HG03571 (cell line): ENCODE measurements at regions not wholly inside any gene's neighbourhood (a gene's known extent, or its start where the extent isn't known, plus 50 kb on each side); places are given as distances from the start of the nearest gene placed in this dataset.

Source experiments
- ATAC-seq: cut with Tn5 transposase; IDR thresholded peaks from one replicate; pipeline ENCODE4 v1.9.1; 2021; ENCODE audit not compliant: unreplicated experiment

DNA sequence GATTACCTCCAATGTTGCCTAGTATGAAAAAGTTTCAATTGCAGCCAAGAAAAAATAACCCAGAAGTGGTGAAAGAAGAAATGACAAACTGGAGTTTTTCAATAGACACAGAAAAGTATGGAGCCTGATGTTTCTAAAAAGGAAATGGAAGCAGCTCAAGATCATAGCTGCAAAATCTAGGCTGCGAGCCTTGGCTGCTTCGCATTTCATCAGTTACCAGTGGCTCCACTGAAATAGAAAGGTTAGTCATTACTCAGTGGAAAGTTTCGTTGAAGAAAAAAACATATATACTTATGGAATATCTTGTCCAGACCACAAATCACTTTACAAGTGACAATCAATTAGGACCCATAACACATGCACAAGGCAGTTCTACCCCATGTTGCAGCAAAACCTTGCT, 206.8 kb upstream of the SOX9 start:
- ATAC-seq: no peak

DNA sequence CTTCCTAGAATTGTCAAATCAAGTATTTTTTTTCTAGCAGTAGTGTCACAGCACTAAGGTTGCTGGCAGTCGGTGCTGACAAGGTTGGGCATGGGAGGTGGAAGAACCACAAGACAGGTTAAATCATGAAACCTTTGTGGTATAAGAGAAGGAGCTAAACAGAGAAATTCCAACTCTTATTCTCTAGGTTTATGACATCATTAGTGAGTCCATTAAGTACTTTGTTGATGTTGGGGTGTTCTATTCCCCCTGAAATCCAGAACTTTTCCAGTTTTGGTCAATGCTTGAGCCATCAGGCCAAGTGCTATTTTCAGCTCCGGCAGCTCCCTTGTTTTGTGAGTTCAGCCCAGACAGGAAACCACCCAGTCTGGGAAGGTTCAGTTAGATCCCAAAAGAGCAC, 206.0 kb upstream of the SOX9 start:
- ATAC-seq: no peak

DNA sequence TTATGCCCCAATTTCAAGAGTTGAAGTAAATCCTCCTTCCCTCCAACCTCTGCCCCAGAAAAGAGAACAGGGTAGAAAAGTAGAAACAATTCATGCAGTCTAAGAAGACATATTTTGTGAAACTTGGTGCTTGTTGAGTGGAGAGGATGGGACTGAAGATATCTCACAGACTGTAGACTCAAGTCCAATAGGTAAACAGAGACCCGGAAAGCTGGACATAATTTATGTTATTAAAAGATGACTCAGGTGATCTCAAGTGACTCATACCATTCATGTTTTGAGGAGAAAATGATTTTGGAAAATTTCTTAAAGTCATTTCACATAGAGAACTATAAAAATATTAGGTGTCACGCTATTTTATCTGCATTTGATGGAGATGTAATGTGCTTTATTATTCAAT, 203.1 kb upstream of the SOX9 start:
- no peak for ATAC-seq

- no peak for ATAC-seq
Measured at GRCh38 chr17:71919186-71919585, 201.6 kb upstream of the SOX9 start.

GRCh38 chr17:71919896-71920295, 200.9 kb upstream of the SOX9 start:
- no peak for ATAC-seq

GRCh38 chr17:71921796-71922195, 199.0 kb upstream of the SOX9 start:
- ATAC-seq: no peak

DNA sequence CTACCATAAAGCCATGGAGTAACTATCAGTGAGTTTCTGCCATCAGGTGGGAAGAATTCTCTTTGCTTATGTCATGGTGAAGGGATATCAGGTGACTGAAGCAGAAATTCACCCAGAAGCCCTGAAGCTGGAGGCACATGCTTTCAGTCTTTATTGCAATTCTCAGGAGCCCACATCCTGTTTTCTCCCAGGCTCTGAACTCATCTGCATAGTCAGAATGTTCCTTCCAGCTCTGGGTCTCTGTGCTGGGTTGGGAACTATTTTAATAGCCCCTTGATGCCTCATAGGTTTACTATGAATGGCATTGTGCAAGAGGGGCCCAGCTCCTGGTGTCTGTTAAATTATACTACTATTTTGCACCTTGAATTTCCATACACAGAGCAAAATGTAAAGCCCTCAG, 198.4 kb upstream of the SOX9 start:
- ATAC-seq: no peak

DNA sequence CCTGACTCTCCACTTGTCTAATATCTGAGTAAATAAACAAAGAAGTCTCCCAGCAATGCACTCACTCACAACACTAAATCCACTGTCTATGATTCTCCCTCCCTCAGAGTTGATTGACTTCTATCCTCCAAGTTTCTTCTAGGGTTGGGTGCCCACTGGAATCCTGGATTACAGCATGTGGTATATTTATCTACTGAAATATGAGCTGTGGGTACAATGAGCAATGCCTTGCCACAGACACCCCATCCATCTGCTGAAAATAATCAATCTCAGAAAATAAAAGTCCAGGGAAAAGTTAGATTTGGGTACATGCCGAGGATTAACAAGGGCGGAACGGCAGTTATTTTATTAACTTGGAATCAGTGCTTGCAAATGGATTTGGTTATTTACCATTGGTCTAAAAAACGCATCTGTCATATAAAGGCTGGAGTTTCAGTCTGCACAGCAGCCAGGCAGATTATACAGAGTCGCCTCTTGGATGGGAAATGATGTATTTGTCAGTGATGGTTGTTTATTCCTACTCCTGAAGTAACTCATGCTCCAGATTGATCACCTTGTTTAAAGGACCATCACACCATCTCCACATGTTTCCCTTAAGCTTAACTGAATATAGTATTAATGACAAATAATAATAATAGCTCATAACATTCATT, 193.9 kb upstream of the SOX9 start:
- no peak for ATAC-seq

GRCh38 chr17:71933306-71933705, 187.5 kb upstream of the SOX9 start:
- ATAC-seq: no peak

- ATAC-seq: no peak
Measured at GRCh38 chr17:71934520-71934919, 186.3 kb upstream of the SOX9 start.

- ATAC-seq: no peak
Measured at GRCh38 chr17:71935341-71935740, 185.5 kb upstream of the SOX9 start.

- ATAC-seq: no peak
Measured at GRCh38 chr17:71936977-71937376, 183.8 kb upstream of the SOX9 start.

DNA sequence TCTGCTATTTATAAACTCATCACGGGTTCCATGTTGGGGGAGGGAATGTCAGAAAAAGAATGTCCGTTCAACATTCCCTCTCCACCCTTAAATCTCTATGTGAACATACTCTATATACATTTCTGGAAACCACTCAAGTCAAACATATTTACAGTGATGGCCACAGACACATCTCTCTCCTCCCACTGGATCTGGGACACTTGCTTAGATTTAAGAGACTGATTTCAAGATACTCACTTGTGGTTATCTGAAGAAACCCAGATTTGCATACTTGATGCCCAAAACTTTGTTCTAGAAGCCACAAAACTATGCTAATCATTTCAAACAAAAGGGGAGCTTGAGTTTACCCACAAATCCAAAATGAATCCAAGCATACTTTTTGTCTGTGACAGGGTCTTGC, 182.9 kb upstream of the SOX9 start:
- ATAC-seq: no peak

- ATAC-seq: no peak
Measured at GRCh38 chr17:71938340-71939010, 182.3 kb upstream of the SOX9 start.

- no peak for ATAC-seq
Measured at GRCh38 chr17:71941920-71942319, 178.9 kb upstream of the SOX9 start.

DNA sequence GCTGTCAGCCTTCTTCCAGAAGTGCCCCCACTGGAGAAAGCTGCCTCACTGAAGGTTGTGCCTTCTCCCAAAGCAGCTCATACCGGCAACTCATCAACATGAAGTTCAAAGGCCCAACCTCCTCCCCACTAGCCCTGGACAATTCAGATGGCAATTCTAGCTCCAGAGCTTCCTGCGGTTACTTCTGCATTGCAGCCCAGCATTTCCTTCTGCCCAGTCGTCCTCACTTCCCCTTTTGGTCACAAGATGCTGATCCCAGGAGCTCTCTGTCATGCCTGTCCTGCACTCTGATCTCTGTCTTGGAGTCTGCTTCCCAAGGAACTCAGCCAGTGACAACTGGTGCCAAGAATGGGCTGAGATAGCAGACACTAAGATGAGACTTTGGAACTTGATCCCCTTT, 178.2 kb upstream of the SOX9 start:
- ATAC-seq: no peak

DNA sequence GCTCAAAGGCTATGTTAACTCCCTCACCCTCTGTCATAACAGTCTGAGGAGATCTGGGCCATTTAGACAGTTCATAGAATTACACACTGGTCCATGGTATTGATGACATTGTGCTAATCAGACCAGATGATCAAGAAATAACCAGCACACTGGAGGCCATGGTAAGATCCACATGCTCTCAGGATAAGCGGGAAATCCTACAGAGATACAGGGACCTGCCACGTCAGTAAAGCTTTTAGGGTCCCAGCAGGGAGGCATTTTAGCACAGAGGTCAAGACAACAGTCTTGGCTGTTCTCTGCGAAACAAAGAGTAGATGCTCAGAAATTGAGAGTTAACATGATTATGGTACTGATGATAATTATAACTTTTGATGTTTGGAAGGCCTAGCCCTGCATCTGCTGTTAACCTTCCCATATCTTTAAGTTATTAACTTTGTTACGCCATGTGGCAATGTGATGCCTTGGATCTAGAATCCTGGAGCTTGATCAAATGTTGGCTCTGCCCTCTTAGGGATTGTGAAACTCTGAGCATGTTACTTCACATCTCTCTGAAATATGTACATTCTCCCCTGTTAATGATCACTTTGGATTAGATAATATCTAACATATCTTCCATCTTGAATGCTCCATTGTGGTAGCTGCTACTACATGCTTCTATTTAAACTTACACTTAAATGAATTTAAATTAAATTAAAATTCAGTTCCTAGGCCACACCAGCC, 172.0 kb upstream of the SOX9 start:
- ATAC-seq: no peak

DNA sequence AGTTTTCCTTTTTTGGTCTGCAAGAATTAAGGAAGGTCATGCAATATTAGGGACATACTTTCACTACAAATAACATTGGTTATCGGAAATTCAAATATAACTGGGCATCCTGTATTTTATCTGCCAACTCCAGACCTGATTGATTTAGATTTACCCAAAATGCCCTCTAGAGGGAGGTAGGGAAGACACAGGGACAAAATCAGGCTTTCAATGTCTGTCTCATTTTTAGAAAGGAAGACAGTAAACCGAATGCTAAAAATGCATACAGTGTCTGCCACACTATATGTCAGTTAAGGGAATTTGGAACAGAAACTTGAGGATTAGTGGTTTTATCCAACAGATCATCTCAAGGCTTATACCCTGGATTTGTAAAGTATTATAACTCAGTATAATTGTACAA, 161.7 kb upstream of the SOX9 start:
- no peak for ATAC-seq

DNA sequence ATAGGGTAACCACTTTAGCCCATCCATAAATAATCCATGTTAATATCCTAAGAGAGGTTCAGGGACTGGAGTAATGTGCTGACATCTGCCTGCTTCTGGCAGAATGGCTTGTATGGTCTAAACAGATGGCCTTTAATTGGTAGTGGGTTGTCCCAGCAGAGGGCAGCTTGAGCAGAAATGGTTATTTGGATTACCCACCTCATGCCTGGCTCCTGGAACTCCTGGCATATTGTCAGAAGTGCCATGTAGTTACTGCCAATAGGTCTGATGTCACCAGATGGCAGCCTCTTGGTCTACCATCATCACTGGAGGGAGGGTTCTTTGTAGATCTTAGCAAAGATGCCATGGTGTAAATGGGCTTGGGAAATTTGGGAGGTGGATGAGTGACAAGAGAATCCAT, 157.5 kb upstream of the SOX9 start:
- no peak for ATAC-seq

GRCh38 chr17:71963791-71964190, 157.0 kb upstream of the SOX9 start:
- ATAC-seq: no peak

DNA sequence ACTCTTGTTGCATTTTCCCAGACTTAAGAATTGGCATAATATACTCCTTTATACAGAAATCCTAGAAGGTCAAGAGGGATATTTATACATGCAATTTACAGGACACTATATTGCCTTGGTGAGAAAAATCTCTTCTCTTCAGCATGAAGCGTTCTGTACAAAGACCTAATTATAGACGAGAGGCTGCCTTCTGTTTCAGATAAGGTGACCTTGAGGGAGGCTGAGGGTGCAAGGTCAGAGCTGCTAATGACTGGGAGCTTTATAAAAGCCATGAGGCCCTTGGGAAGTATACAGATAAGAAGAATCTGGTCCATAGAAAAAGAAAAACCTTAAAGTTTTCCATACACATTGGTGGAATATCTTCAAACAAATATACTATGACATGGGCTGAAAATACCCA, 156.3 kb upstream of the SOX9 start:
- no peak for ATAC-seq

- no peak for ATAC-seq
Measured at GRCh38 chr17:71966055-71966454, 154.8 kb upstream of the SOX9 start.
